ENCODE measurements at regions not wholly inside any gene's neighbourhood (a gene's known extent, or its start where the extent isn't known, plus 50 kb on each side); places are given as distances from the start of the nearest gene placed in this dataset.

- TF ChIP-seq, protein P1, sequence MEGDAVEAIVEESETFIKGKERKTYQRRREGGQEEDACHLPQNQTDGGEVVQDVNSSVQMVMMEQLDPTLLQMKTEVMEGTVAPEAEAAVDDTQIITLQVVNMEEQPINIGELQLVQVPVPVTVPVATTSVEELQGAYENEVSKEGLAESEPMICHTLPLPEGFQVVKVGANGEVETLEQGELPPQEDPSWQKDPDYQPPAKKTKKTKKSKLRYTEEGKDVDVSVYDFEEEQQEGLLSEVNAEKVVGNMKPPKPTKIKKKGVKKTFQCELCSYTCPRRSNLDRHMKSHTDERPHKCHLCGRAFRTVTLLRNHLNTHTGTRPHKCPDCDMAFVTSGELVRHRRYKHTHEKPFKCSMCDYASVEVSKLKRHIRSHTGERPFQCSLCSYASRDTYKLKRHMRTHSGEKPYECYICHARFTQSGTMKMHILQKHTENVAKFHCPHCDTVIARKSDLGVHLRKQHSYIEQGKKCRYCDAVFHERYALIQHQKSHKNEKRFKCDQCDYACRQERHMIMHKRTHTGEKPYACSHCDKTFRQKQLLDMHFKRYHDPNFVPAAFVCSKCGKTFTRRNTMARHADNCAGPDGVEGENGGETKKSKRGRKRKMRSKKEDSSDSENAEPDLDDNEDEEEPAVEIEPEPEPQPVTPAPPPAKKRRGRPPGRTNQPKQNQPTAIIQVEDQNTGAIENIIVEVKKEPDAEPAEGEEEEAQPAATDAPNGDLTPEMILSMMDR (IDR thresholded peaks at IDR 0.05; ENCODE audit: poor library complexity, severe bottlenecking): no peak
- no peak for TF ChIP-seq EZH2 (IDR thresholded peaks at IDR 0.05; ENCODE audit: borderline replicate concordance, insufficient read depth, low read length, poor library complexity, severe bottlenecking)
- no peak for TF ChIP-seq MXI1 (conservative IDR thresholded peaks at IDR 0.05; ENCODE audit: poor library complexity, severe bottlenecking)
- TF ChIP-seq EP300 (conservative IDR thresholded peaks at IDR 0.05; ENCODE audit: poor library complexity, severe bottlenecking): no peak
- TF ChIP-seq REST (IDR thresholded peaks at IDR 0.05; ENCODE audit: borderline replicate concordance): no peak
- no peak for TF ChIP-seq TAF1 (IDR thresholded peaks at IDR 0.05; ENCODE audit: low read depth)
- TF ChIP-seq POLR2AphosphoS5 (IDR thresholded peaks at IDR 0.05): no peak
Observed at GRCh38 chr14:98928418-98928817, 343.6 kb downstream of the BCL11B start.

Measured in neural cell (in vitro differentiated cells).